ENCODE measurements at regions not wholly inside any gene's neighbourhood (a gene's known extent, or its start where the extent isn't known, plus 50 kb on each side); places are given as distances from the start of the nearest gene placed in this dataset.

DNA sequence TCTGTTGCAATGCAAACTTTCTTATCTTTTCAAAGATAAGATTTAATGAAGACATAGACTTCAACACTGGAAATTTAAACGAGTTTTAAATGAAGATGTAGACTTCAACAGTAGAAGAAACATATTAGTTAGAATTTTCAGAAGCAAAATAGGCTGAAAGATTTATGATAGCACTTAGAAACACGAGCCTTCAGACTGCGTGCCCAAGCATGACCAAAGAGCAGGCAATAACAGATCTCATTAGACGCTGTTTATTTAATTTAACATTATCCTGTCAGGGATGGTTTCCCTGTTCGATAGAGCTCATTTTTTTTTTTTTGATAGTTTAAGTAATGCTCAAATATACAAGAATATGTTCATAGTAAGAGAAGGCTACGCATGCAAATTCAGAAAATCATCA lies 604.7 kb upstream of the SOX9 start:
- H3K36me3 ChIP-seq, result no peaks in the 10 kb centered on the region
- H3K27me3 ChIP-seq, result no peaks in the 10 kb centered on the region
- no peaks in the 10 kb centered on the region for H3K4me1 ChIP-seq
- no peak overlapping the region for H3K27ac ChIP-seq
- no peak for DNase-seq (ENCODE audit: low spot score)
- no peak overlapping the region for H3K4me3 ChIP-seq
- no peaks in the 10 kb centered on the region for H3K9me3 ChIP-seq
- no peak for TF ChIP-seq CTCF (IDR thresholded peaks at IDR 0.05)

DNA sequence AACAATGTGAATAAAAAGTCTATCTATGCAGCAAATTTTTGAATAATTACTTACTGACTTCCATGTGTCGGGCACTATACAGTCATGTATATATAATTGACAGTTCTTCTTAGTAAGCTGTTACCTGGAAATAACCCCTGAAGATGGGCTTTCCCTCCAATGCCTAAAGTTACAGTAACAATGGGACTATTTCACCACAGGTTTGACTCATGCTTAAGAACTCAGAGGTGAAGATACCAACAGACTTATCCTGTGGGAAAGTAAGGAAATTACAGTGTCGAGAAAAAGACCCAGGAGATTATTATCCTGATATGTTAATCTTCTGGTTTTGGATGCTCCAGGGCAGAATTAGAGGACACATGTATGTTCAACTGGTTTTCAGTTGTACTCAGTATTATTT lies 601.5 kb upstream of the SOX9 start:
- Histone ChIP-seq H3K4me1 (no peaks in the 10 kb centered on the region), H3K27me3 (no peaks in the 10 kb centered on the region), H3K27ac (no peak overlapping the region), H3K9me3 (no peaks in the 10 kb centered on the region), H3K4me3 (no peak overlapping the region), H3K36me3 (no peaks in the 10 kb centered on the region)
- DNase-seq (ENCODE audit: low spot score), result no peak
- no peak for TF ChIP-seq CTCF (IDR thresholded peaks at IDR 0.05)

DNA sequence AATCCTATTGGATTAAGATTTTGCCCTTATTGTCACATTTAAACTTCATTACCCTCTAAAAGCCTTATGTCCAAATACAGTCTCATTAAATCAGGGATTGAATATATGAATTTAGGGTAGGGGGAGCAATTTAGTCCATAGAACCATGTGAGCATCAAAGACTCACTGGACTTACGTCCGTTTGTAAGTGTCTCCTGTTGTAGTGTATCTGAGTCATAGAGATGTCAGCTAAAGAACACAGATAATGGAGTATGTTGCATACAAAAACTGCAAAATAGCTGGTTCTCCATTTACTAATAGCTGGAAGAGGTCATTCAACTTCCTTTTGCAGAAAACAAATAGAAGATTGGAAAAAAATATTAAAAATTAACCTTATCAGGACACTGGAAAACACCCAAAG lies 599.1 kb upstream of the SOX9 start:
- Histone ChIP-seq H3K4me3 (no peak overlapping the region), H3K27me3 (no peaks in the 10 kb centered on the region), H3K27ac (no peak overlapping the region), H3K4me1 (no peaks in the 10 kb centered on the region), H3K9me3 (no peaks in the 10 kb centered on the region), H3K36me3 (no peaks in the 10 kb centered on the region)
- no peak for DNase-seq (ENCODE audit: low spot score)
- no peak for TF ChIP-seq CTCF (IDR thresholded peaks at IDR 0.05)

- Histone ChIP-seq H3K27me3 (no peaks in the 10 kb centered on the region), H3K4me1 (no peaks in the 10 kb centered on the region), H3K27ac (no peak overlapping the region), H3K4me3 (no peak overlapping the region), H3K36me3 (no peaks in the 10 kb centered on the region), H3K9me3 (no peaks in the 10 kb centered on the region)
- DNase-seq (ENCODE audit: low spot score), result no peak
- no peak for TF ChIP-seq CTCF (IDR thresholded peaks at IDR 0.05)
These were observed 598.4 kb upstream of the SOX9 start for GRCh38 chr17:71522383-71522782.

DNA sequence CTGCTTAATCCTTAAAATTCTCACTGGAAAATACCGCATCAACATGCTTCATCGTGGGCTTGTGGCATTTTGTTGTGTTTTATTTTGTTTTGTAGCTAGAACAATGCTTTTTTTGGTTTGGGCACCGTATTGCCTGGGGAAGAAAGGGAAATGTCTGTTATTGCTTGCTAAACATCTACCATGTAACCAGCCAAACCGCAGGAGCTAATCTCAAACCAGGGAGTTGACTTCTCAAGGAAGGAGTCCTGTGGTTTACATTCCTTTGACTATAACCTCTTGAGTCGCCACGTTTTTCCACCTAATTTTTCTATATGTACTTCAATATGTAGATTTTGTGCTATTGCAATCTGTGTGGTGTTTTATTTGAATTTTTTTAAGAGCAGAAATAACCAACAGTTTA lies 593.5 kb upstream of the SOX9 start:
- no peak overlapping the region for H3K4me3 ChIP-seq
- no peak for DNase-seq (ENCODE audit: low spot score)

More for the DNA sequence above, 593.5 kb upstream of the SOX9 start:
- no peaks in the 10 kb centered on the region for H3K4me1 ChIP-seq
- no peaks in the 10 kb centered on the region for H3K36me3 ChIP-seq
- H3K27ac ChIP-seq, result no peak overlapping the region
- no peaks in the 10 kb centered on the region for H3K9me3 ChIP-seq
- no peak for TF ChIP-seq CTCF (IDR thresholded peaks at IDR 0.05)
- H3K27me3 ChIP-seq, result no peaks in the 10 kb centered on the region
